ENCODE measurements at regions not wholly inside any gene's neighbourhood (a gene's known extent, or its start where the extent isn't known, plus 50 kb on each side); places are given as distances from the start of the nearest gene placed in this dataset.

GRCh38 chr14:89648924-89649323 is 231.9 kb upstream of the FOXN3 start:
- no peak overlapping the region for H3K27ac Mint-ChIP-seq
- peaks cover 45% of the 10 kb centered on the region for H3K4me1 Mint-ChIP-seq (ENCODE audit: low read depth)
- no peaks in the 10 kb centered on the region for H3K27me3 Mint-ChIP-seq (ENCODE audit: low read depth)
- H3K4me3 Mint-ChIP-seq = no peak overlapping the region
- H3K9me3 Mint-ChIP-seq = peaks cover 0 to 3% of the 10 kb centered on the region in 2 donors
- DNase-seq = no peak
- H3K36me3 Mint-ChIP-seq (ENCODE audit: insufficient read depth in 2 of 2) = peaks cover 0 to 12% of the 10 kb centered on the region in 2 donors
- ATAC-seq (replicated peaks in 1 of 2) = no peak

DNA sequence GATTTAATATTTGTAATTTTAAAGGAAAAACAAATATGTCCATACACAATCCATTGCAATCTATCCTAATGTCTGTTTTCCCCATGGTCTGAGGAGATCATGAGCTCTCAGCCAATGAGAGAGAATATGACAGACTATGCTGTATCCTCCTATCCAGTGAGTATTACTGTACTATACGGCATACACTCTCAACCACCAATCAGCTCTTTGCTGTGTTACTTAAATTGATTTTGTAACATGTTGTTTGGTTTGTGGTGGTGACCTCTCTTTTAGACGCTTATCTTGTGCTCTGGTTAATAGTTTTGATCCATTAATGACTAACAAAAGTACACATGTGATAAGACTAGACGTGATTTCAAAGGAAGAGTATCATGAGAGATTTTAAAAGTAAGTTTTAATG is 231.5 kb upstream of the FOXN3 start:
- H3K27ac Mint-ChIP-seq = no peak overlapping the region
- peaks cover 0 to 2% of the 10 kb centered on the region in 2 donors for H3K9me3 Mint-ChIP-seq
- H3K4me1 Mint-ChIP-seq (ENCODE audit: low read depth) = peaks cover 47% of the 10 kb centered on the region
- no peaks in the 10 kb centered on the region for H3K27me3 Mint-ChIP-seq (ENCODE audit: low read depth)
- DNase-seq (no peak), ATAC-seq (replicated peaks in 1 of 2) (no peak)
- H3K4me3 Mint-ChIP-seq = no peak overlapping the region
- H3K36me3 Mint-ChIP-seq (ENCODE audit: insufficient read depth in 2 of 2) = peaks cover 0 to 12% of the 10 kb centered on the region in 2 donors

GRCh38 chr14:89646971-89647370 is 229.9 kb upstream of the FOXN3 start:
- Mint-ChIP-seq H3K36me3 (ENCODE audit: insufficient read depth in 2 of 2) (peaks cover 2 to 22% of the 10 kb centered on the region in 2 donors), H3K4me3 (no peak overlapping the region), H3K27ac (no peak overlapping the region), H3K27me3 (ENCODE audit: low read depth) (no peaks in the 10 kb centered on the region), H3K4me1 (ENCODE audit: low read depth) (peaks cover 60% of the 10 kb centered on the region), H3K9me3 (peaks cover 0 to 4% of the 10 kb centered on the region in 2 donors)
- DNase-seq (no peak), ATAC-seq (replicated peaks in 1 of 2) (no peak)

DNA sequence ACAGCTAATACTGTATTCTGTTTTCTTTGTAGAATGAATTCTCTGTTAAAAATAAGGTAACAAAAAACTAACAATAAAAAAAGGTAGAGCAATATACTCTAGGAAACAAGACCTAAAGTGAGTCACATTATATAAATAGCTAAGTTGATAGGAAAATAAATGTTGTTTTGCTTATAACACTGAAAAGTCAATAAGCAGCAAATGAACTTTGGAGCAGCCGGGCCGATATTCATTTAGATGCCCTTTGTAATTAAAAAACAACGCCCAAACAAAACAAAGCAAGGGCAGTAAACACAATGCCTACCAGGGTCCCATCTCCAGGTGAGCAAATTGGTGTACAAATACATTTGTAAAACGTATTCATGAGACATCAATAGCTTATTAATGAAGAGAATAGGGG is 227.6 kb upstream of the FOXN3 start:
- H3K27ac Mint-ChIP-seq = peak overlapping the region; percentile 14
- no peaks in the 10 kb centered on the region for H3K27me3 Mint-ChIP-seq (ENCODE audit: low read depth)
- H3K4me3 Mint-ChIP-seq = no peak overlapping the region
- ATAC-seq (replicated peaks in 1 of 2) (no peak), DNase-seq (no peak)
- H3K9me3 Mint-ChIP-seq = peaks cover 0 to 7% of the 10 kb centered on the region in 2 donors
- H3K36me3 Mint-ChIP-seq (ENCODE audit: insufficient read depth in 2 of 2) = peaks cover 7 to 28% of the 10 kb centered on the region in 2 donors
- H3K4me1 Mint-ChIP-seq (ENCODE audit: low read depth) = peaks cover 60% of the 10 kb centered on the region

DNA sequence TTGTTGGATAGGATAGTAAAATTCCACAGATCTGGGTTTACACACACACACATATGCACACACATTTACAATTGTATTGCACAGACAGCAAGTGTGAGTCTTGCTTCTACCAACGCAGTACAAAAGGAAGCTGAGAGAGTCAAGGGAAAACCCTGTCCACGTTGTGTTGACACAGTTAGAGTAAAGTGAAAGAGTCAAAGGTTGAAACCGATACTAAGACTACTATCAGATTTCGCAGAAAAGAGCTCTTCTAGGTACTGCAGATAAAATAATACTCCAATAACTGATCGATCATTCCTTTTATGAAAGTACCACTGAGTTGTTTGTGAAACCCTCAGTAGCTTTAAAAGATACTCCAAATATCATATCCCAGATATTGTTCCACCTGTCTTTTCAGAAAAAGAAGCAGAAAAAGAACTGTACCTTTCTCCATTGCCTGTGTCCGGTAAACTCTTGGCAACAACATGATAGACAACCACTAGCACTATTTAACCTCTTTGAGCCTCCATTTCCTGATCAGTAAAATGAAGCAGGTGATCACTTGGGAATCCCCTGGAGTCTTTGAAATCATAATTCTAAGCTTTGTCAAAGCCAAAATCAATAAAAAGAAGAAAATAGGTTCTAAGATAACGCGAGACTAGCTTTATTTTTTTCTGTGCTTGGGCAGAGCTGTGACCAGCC is 224.6 kb upstream of the FOXN3 start:
- peak; percentile 46 to 56 for DNase-seq

GRCh38 chr14:89640141-89640540 is 223.1 kb upstream of the FOXN3 start:
- Mint-ChIP-seq H3K27me3 (ENCODE audit: low read depth) (no peaks in the 10 kb centered on the region), H3K4me3 (peak overlapping the region; percentile 42 to 87), H3K4me1 (ENCODE audit: low read depth) (peaks cover 86% of the 10 kb centered on the region), H3K36me3 (ENCODE audit: insufficient read depth in 2 of 2) (peaks cover 9 to 32% of the 10 kb centered on the region in 2 donors), H3K9me3 (peaks cover 2 to 8% of the 10 kb centered on the region in 2 donors), H3K27ac (peak overlapping the region; percentile 99)
- no peak for DNase-seq
- ATAC-seq (replicated peaks in 1 of 2) = no peak

More for the DNA sequence above, 224.6 kb upstream of the FOXN3 start:
- peak overlapping the region; percentile 99 for H3K27ac Mint-ChIP-seq
- peaks cover 2 to 8% of the 10 kb centered on the region in 2 donors for H3K9me3 Mint-ChIP-seq
- peak; percentile 95 to 97 for ATAC-seq (replicated peaks in 1 of 2)
- peak overlapping the region; percentile 42 to 89 for H3K4me3 Mint-ChIP-seq
- peaks cover 7 to 37% of the 10 kb centered on the region in 2 donors for H3K36me3 Mint-ChIP-seq (ENCODE audit: insufficient read depth in 2 of 2)
- H3K27me3 Mint-ChIP-seq (ENCODE audit: low read depth) = no peaks in the 10 kb centered on the region
- H3K4me1 Mint-ChIP-seq (ENCODE audit: low read depth) = peaks cover 78% of the 10 kb centered on the region

- no peak for DNase-seq
- Mint-ChIP-seq H3K4me3 (peak overlapping the region; percentile 61 to 87), H3K27ac (peak overlapping the region; percentile 99), H3K9me3 (peaks cover 2 to 8% of the 10 kb centered on the region in 2 donors), H3K4me1 (ENCODE audit: low read depth) (peaks cover 86% of the 10 kb centered on the region), H3K27me3 (ENCODE audit: low read depth) (no peaks in the 10 kb centered on the region), H3K36me3 (ENCODE audit: insufficient read depth in 2 of 2) (peaks cover 9 to 32% of the 10 kb centered on the region in 2 donors)
- ATAC-seq (replicated peaks in 1 of 2) = peak; percentile 23 to 48
Measured at GRCh38 chr14:89639687-89640086, 222.7 kb upstream of the FOXN3 start.

DNA sequence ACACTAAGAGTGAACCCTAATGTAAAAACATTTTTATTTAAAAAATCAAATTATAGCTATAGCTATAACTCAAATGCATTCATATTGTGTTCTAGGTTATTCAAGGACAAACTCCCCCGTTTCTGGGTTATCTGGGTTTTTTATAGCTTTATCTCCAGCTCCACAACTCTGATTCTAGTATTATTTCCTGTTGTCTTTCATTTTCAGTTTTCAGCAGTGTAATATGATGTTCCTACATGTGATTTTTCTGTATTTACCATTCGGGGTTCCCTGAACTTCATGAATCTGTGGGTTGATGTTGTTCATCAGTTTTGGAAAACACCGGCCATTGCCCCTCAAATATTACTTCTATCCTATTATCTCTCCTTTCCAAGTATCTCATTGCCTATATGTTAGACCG is 221.9 kb upstream of the FOXN3 start:
- H3K36me3 Mint-ChIP-seq (ENCODE audit: insufficient read depth in 2 of 2) = peaks cover 9 to 28% of the 10 kb centered on the region in 2 donors
- DNase-seq (no peak), ATAC-seq (replicated peaks in 1 of 2) (no peak)
- no peaks in the 10 kb centered on the region for H3K27me3 Mint-ChIP-seq (ENCODE audit: low read depth)
- H3K4me3 Mint-ChIP-seq = peak overlapping the region; percentile 61 to 87
- H3K27ac Mint-ChIP-seq = peak overlapping the region; percentile 99
- H3K4me1 Mint-ChIP-seq (ENCODE audit: low read depth) = peaks cover 79% of the 10 kb centered on the region
- peaks cover 2 to 8% of the 10 kb centered on the region in 2 donors for H3K9me3 Mint-ChIP-seq

GRCh38 chr14:89637581-89637980 is 220.5 kb upstream of the FOXN3 start:
- DNase-seq = no peak
- Mint-ChIP-seq H3K27me3 (ENCODE audit: low read depth) (no peaks in the 10 kb centered on the region), H3K27ac (peak overlapping the region; percentile 13), H3K36me3 (ENCODE audit: insufficient read depth in 2 of 2) (peaks cover 7 to 29% of the 10 kb centered on the region in 2 donors), H3K9me3 (peaks cover 2 to 6% of the 10 kb centered on the region in 2 donors), H3K4me3 (peak overlapping the region in 1 of 2 donors; percentile 7), H3K4me1 (ENCODE audit: low read depth) (peaks cover 77% of the 10 kb centered on the region)
- ATAC-seq (replicated peaks in 1 of 2) = no peak

DNA sequence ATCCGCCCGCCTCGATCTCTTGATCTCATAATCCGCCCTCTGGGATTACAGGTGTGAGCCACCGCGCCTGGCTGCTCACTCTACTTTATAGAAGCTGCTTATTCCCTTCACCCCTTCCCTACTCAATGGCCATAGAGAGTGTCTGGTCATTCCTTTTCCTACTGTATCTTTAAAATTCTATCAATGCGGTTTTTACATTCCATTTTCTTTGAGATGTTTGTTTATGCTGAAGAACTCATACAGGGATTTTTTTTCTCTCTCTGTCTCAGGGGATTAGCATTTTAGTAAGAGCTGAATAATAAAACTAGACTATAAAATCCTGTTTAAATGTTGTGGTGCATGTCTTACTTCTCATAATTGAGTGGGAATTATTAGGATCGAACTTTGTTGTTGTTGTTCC is 218.6 kb upstream of the FOXN3 start:
- no peak for ATAC-seq (replicated peaks in 1 of 2)
- H3K4me1 Mint-ChIP-seq (ENCODE audit: low read depth) = peaks cover 71% of the 10 kb centered on the region
- H3K36me3 Mint-ChIP-seq (ENCODE audit: insufficient read depth in 2 of 2) = peaks cover 10 to 24% of the 10 kb centered on the region in 2 donors
- peaks cover 2 to 5% of the 10 kb centered on the region in 2 donors for H3K9me3 Mint-ChIP-seq
- no peak overlapping the region for H3K4me3 Mint-ChIP-seq
- DNase-seq = no peak
- no peak overlapping the region for H3K27ac Mint-ChIP-seq
- no peaks in the 10 kb centered on the region for H3K27me3 Mint-ChIP-seq (ENCODE audit: low read depth)

DNA sequence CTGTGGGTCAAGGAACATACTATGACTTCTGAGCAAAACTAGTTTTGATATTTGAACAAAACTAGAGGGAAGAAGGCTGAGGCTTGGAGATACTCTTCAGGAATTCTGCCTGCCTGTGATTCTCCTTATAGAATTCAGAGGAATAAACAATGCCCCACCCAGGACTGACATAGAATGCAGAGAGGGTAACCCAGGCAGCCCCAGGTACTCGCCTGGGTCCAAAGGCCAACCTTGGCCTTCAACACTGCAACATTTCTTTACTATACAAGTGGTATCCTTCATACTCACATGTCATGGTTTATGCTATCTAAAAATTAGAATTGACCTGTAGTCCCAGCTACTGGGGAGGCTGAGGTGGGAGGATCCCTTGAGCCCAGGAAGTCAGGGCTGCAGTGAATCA is 217.0 kb upstream of the FOXN3 start:
- H3K9me3 Mint-ChIP-seq = peaks cover 0 to 5% of the 10 kb centered on the region in 2 donors
- peaks cover 8 to 14% of the 10 kb centered on the region in 2 donors for H3K36me3 Mint-ChIP-seq (ENCODE audit: insufficient read depth in 2 of 2)
- H3K4me1 Mint-ChIP-seq (ENCODE audit: low read depth) = peaks cover 71% of the 10 kb centered on the region
- no peaks in the 10 kb centered on the region for H3K27me3 Mint-ChIP-seq (ENCODE audit: low read depth)
- no peak overlapping the region for H3K4me3 Mint-ChIP-seq
- H3K27ac Mint-ChIP-seq = no peak overlapping the region
- ATAC-seq (replicated peaks in 1 of 2) (no peak), DNase-seq (no peak)

GRCh38 chr14:89630101-89630829 is 213.2 kb upstream of the FOXN3 start:
- Mint-ChIP-seq H3K4me3 (peak overlapping the region in 1 of 2 donors; percentile 65), H3K27me3 (ENCODE audit: low read depth) (no peaks in the 10 kb centered on the region), H3K27ac (no peak overlapping the region), H3K9me3 (peaks cover 7 to 14% of the 10 kb centered on the region in 2 donors), H3K4me1 (ENCODE audit: low read depth) (peaks cover 76% of the 10 kb centered on the region), H3K36me3 (ENCODE audit: insufficient read depth in 2 of 2) (peaks cover 8 to 28% of the 10 kb centered on the region in 2 donors)
- DNase-seq (no peak), ATAC-seq (replicated peaks in 1 of 2) (no peak)

DNA sequence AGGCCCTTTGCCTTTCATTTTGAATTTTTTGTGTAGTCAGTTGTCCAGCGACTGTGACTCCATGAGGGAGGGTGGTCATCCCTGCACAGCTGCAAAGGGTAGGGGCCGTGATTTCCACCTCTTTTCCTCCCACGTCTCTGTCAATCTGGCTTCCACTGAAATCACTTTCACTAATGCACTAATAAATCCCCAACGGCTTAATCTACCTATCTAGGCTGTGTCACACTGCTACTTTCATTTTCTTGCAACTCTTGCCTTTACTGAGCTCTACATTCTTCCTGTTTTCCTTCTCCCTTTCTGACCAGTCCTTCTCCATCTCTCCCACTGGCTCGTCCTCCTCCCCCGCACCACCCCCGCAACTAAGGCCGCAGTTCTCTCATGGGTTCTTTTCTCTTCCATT is 212.3 kb upstream of the FOXN3 start:
- Mint-ChIP-seq H3K27ac (no peak overlapping the region), H3K36me3 (ENCODE audit: insufficient read depth in 2 of 2) (peaks cover 8 to 30% of the 10 kb centered on the region in 2 donors)

More for the DNA sequence above, 212.3 kb upstream of the FOXN3 start:
- DNase-seq = no peak
- Mint-ChIP-seq H3K4me1 (ENCODE audit: low read depth) (peaks cover 83% of the 10 kb centered on the region), H3K4me3 (peak overlapping the region; percentile 50 to 65), H3K9me3 (peaks cover 7 to 14% of the 10 kb centered on the region in 2 donors), H3K27me3 (ENCODE audit: low read depth) (no peaks in the 10 kb centered on the region)
- ATAC-seq (replicated peaks in 1 of 2) = no peak
